ENCODE measurements at regions not wholly inside any gene's neighbourhood (a gene's known extent, or its start where the extent isn't known, plus 50 kb on each side); places are given as distances from the start of the nearest gene placed in this dataset.

DNA sequence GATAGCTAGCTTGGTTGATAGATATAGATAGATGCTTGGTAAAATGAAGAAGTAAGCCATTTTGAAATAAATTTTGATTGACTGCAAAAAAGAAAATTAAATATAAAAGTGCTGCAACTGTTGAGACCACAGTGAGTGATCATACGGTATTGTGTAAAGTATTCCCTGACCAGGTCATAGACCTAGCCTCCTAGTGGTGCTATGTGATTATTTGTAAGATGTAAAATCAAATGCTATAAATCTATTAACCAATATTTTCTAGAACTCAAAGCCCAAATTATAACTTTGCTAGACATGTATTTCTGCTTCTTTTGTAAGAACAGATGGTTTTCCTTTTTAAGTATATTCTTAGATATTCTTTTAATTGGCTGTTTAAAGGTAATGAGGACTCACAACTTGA is 480.2 kb upstream of the PTPRD start:
- POLR2A ChIA-PET, result no interaction called here
- no peak overlapping the region for H3K27ac Mint-ChIP-seq
- no peaks in the 10 kb centered on the region for H3K36me3 Mint-ChIP-seq
- no peaks in the 10 kb centered on the region for H3K9me3 Mint-ChIP-seq
- no peak overlapping the region for H3K4me3 Mint-ChIP-seq
- ATAC-seq (no peak), DNase-seq (ENCODE audit: low spot score) (no peak)
- no peaks in the 10 kb centered on the region for H3K27me3 Mint-ChIP-seq (ENCODE audit: low read depth)
- peaks cover 19% of the 10 kb centered on the region for H3K4me1 Mint-ChIP-seq
- CTCF ChIA-PET, result interaction anchor here (1.0 to 1.4 kb wide), 2 partner anchors 11 to 237 kb away, joined by 3 read pairs; no protein-coding TSS in a partner anchor
- TF ChIP-seq, protein P1, sequence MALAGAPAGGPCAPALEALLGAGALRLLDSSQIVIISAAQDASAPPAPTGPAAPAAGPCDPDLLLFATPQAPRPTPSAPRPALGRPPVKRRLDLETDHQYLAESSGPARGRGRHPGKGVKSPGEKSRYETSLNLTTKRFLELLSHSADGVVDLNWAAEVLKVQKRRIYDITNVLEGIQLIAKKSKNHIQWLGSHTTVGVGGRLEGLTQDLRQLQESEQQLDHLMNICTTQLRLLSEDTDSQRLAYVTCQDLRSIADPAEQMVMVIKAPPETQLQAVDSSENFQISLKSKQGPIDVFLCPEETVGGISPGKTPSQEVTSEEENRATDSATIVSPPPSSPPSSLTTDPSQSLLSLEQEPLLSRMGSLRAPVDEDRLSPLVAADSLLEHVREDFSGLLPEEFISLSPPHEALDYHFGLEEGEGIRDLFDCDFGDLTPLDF (CRISPR knock-in tag; IDR thresholded peaks at IDR 0.05), result no peak
- no peak for TF ChIP-seq ZNF232 (CRISPR knock-in tag; IDR thresholded peaks at IDR 0.05)
- TF ChIP-seq, protein P2, sequence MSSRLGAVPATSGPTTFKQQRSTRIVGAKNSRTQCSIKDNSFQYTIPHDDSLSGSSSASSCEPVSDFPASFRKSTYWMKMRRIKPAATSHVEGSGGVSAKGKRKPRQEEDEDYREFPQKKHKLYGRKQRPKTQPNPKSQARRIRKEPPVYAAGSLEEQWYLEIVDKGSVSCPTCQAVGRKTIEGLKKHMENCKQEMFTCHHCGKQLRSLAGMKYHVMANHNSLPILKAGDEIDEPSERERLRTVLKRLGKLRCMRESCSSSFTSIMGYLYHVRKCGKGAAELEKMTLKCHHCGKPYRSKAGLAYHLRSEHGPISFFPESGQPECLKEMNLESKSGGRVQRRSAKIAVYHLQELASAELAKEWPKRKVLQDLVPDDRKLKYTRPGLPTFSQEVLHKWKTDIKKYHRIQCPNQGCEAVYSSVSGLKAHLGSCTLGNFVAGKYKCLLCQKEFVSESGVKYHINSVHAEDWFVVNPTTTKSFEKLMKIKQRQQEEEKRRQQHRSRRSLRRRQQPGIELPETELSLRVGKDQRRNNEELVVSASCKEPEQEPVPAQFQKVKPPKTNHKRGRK (CRISPR knock-in tag; IDR thresholded peaks at IDR 0.05; ENCODE audit: borderline replicate concordance), result no peak
- no peak for TF ChIP-seq JAZF1 (CRISPR knock-in tag; IDR thresholded peaks at IDR 0.05)
- TF ChIP-seq ZNF138 (CRISPR knock-in tag; conservative IDR thresholded peaks at IDR 0.05), result no peak
- TF ChIP-seq, protein P3, sequence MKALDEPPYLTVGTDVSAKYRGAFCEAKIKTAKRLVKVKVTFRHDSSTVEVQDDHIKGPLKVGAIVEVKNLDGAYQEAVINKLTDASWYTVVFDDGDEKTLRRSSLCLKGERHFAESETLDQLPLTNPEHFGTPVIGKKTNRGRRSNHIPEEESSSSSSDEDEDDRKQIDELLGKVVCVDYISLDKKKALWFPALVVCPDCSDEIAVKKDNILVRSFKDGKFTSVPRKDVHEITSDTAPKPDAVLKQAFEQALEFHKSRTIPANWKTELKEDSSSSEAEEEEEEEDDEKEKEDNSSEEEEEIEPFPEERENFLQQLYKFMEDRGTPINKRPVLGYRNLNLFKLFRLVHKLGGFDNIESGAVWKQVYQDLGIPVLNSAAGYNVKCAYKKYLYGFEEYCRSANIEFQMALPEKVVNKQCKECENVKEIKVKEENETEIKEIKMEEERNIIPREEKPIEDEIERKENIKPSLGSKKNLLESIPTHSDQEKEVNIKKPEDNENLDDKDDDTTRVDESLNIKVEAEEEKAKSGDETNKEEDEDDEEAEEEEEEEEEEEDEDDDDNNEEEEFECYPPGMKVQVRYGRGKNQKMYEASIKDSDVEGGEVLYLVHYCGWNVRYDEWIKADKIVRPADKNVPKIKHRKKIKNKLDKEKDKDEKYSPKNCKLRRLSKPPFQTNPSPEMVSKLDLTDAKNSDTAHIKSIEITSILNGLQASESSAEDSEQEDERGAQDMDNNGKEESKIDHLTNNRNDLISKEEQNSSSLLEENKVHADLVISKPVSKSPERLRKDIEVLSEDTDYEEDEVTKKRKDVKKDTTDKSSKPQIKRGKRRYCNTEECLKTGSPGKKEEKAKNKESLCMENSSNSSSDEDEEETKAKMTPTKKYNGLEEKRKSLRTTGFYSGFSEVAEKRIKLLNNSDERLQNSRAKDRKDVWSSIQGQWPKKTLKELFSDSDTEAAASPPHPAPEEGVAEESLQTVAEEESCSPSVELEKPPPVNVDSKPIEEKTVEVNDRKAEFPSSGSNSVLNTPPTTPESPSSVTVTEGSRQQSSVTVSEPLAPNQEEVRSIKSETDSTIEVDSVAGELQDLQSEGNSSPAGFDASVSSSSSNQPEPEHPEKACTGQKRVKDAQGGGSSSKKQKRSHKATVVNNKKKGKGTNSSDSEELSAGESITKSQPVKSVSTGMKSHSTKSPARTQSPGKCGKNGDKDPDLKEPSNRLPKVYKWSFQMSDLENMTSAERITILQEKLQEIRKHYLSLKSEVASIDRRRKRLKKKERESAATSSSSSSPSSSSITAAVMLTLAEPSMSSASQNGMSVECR (CRISPR knock-in tag; IDR thresholded peaks at IDR 0.05; ENCODE audit: borderline replicate concordance), result no peak
- TF ChIP-seq, protein P4, sequence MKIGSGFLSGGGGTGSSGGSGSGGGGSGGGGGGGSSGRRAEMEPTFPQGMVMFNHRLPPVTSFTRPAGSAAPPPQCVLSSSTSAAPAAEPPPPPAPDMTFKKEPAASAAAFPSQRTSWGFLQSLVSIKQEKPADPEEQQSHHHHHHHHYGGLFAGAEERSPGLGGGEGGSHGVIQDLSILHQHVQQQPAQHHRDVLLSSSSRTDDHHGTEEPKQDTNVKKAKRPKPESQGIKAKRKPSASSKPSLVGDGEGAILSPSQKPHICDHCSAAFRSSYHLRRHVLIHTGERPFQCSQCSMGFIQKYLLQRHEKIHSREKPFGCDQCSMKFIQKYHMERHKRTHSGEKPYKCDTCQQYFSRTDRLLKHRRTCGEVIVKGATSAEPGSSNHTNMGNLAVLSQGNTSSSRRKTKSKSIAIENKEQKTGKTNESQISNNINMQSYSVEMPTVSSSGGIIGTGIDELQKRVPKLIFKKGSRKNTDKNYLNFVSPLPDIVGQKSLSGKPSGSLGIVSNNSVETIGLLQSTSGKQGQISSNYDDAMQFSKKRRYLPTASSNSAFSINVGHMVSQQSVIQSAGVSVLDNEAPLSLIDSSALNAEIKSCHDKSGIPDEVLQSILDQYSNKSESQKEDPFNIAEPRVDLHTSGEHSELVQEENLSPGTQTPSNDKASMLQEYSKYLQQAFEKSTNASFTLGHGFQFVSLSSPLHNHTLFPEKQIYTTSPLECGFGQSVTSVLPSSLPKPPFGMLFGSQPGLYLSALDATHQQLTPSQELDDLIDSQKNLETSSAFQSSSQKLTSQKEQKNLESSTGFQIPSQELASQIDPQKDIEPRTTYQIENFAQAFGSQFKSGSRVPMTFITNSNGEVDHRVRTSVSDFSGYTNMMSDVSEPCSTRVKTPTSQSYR (CRISPR knock-in tag; IDR thresholded peaks at IDR 0.05), result no peak
- no peak for TF ChIP-seq ZNF416 (CRISPR knock-in tag; IDR thresholded peaks at IDR 0.05)
- TF ChIP-seq, protein P5, sequence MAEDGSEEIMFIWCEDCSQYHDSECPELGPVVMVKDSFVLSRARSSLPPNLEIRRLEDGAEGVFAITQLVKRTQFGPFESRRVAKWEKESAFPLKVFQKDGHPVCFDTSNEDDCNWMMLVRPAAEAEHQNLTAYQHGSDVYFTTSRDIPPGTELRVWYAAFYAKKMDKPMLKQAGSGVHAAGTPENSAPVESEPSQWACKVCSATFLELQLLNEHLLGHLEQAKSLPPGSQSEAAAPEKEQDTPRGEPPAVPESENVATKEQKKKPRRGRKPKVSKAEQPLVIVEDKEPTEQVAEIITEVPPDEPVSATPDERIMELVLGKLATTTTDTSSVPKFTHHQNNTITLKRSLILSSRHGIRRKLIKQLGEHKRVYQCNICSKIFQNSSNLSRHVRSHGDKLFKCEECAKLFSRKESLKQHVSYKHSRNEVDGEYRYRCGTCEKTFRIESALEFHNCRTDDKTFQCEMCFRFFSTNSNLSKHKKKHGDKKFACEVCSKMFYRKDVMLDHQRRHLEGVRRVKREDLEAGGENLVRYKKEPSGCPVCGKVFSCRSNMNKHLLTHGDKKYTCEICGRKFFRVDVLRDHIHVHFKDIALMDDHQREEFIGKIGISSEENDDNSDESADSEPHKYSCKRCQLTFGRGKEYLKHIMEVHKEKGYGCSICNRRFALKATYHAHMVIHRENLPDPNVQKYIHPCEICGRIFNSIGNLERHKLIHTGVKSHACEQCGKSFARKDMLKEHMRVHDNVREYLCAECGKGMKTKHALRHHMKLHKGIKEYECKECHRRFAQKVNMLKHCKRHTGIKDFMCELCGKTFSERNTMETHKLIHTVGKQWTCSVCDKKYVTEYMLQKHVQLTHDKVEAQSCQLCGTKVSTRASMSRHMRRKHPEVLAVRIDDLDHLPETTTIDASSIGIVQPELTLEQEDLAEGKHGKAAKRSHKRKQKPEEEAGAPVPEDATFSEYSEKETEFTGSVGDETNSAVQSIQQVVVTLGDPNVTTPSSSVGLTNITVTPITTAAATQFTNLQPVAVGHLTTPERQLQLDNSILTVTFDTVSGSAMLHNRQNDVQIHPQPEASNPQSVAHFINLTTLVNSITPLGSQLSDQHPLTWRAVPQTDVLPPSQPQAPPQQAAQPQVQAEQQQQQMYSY (CRISPR knock-in tag; IDR thresholded peaks at IDR 0.05), result no peak
- no peak for TF ChIP-seq ZNF263 (CRISPR knock-in tag; IDR thresholded peaks at IDR 0.05; ENCODE audit: low read depth)
- TF ChIP-seq ZNF671 (CRISPR knock-in tag; IDR thresholded peaks at IDR 0.05), result no peak

GRCh38 chr9:11097020-11097419 is 484.2 kb upstream of the PTPRD start:
- Mint-ChIP-seq H3K9me3 (peaks cover 11% of the 10 kb centered on the region), H3K27ac (no peak overlapping the region), H3K4me3 (no peak overlapping the region), H3K4me1 (peaks cover 13% of the 10 kb centered on the region), H3K36me3 (peaks cover 6% of the 10 kb centered on the region; the same call in 1 of the 2 replicates), H3K27me3 (ENCODE audit: low read depth) (no peaks in the 10 kb centered on the region)
- ChIA-PET POLR2A (no interaction called here), CTCF (no interaction called here)
- DNase-seq (ENCODE audit: low spot score) (no peak), ATAC-seq (no peak)
- TF ChIP-seq PREB (CRISPR knock-in tag; IDR thresholded peaks at IDR 0.05; ENCODE audit: borderline replicate concordance) (no peak), E2F4 (CRISPR knock-in tag; IDR thresholded peaks at IDR 0.05; ENCODE audit: borderline replicate concordance, low read depth) (no peak), NFATC4 (CRISPR knock-in tag; IDR thresholded peaks at IDR 0.05) (no peak), NFYB (CRISPR knock-in tag; conservative IDR thresholded peaks at IDR 0.05; ENCODE audit: low read depth) (no peak)
- TF ChIP-seq, protein P4 (CRISPR knock-in tag; IDR thresholded peaks at IDR 0.05), result no peak
